ENCODE measurements at regions not wholly inside any gene's neighbourhood (a gene's known extent, or its start where the extent isn't known, plus 50 kb on each side); places are given as distances from the start of the nearest gene placed in this dataset.
"Not testable (repeated sequence)": the region's sequence is repeated elsewhere in the genome, so short reads cannot be mapped to it uniquely, and the experiment has no call there.

DNA sequence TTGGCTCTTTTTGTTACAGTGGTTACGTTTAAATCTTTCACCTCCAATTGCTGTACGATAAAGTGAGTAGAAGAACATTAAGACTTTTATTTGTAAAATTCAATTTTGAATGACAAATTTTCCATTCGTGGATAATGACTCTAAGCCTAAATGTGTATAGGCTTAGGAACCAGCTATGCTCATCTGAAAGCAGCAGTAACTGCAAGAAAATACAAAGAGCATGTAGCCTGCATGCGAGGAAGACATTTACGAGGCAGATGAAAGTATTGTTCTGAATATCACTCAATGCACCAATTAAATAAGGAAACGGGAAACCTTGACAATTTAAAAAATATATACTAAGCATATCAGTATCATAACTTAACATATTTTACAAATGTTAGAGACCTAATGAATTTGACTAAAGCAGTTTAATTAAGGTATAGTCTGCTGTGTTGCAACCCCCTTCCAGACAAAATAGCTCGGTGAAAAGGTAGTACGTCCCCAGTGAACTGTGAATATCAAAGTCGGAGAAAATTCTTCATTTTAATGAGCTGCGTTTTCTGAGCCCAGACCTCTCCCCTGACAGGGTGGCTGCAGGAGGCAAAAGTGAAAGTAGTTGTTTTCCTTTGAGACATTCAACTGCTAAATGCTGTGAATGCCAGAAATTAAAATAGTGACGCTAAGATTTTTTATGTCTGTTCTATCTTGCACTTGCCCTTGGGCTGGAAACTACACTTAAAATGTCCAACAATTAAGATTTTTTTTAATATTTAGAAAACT lies 1236.5 kb upstream of the TENM3 start:
- H3K4me3 ChIP-seq (ENCODE audit: low read length) = no peak overlapping the region
- H3K9me3 ChIP-seq (ENCODE audit: low read depth, low read length) = no peaks in the 10 kb centered on the region

DNA sequence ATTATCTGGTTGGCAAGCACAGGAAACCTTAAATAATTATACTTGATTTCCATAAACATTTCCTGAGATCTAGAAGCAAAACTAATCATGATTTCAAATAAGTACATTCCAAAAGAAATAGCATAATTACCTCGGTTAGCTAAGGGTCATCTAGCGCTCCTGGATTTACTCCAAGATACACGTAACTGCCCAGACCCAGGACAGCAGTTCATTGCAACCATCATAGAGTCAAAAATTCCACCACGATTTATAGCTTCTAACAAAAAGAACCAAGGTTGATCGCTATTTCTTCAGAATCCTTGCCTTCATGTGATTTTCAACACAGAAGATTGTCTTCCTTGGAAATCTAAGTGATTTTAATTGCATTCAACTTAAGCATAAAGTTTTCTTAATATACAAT lies 1235.5 kb upstream of the TENM3 start:
- Histone ChIP-seq H3K9me3 (ENCODE audit: low read depth, low read length) (no peaks in the 10 kb centered on the region), H3K27me3 (ENCODE audit: insufficient read depth, low read length) (no peaks in the 10 kb centered on the region), H3K4me1 (ENCODE audit: insufficient read depth, low read length) (no peaks in the 10 kb centered on the region), H3K4me3 (ENCODE audit: low read length) (no peak overlapping the region)

More for the DNA sequence above, 1236.5 kb upstream of the TENM3 start:
- Histone ChIP-seq H3K4me1 (ENCODE audit: insufficient read depth, low read length) (no peaks in the 10 kb centered on the region), H3K27me3 (ENCODE audit: insufficient read depth, low read length) (no peaks in the 10 kb centered on the region)

DNA sequence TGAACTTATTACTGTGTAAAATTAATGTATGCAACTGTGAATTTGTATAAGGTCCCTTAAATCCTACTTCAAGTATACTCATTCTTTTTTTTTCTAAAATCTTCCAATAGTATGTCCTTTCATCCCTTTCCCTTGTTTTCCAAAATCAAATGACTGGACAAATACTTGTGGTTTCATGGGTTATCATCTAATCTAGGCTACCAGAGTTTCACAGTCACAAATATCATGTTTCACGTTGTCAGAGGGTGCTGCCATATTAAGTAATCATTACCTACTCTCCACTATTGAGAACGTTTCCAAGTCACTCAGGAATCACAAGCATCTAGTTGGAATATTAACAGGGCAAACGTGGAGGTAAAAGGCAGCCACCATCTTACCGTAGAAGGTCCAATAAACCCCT lies 1235.0 kb upstream of the TENM3 start:
- no peaks in the 10 kb centered on the region for H3K27me3 ChIP-seq (ENCODE audit: insufficient read depth, low read length)
- no peak overlapping the region for H3K4me3 ChIP-seq (ENCODE audit: low read length)
- H3K4me1 ChIP-seq (ENCODE audit: insufficient read depth, low read length) = no peaks in the 10 kb centered on the region
- no peaks in the 10 kb centered on the region for H3K9me3 ChIP-seq (ENCODE audit: low read depth, low read length)

DNA sequence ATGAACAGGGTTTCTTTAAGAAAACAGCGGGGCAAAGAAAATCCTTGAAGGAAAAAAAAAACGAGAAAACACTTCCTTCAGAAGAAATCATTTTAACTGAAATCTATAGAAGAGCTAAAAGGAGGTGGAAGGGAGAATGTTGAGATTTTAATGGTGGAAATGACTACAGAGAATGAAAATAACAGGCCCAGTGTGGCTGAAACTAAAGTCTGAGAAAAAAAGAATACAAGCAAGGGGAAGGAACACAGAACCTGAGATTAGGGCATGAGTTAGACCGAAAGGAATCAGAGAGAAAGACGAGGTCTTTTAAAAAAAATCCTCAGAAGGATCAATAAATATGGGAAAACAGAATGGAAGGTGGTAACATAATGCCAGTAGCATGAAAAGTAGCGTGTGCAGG lies 1230.0 kb upstream of the TENM3 start:
- Histone ChIP-seq H3K9me3 (ENCODE audit: low read depth, low read length) (no peaks in the 10 kb centered on the region), H3K4me3 (ENCODE audit: low read length) (no peak overlapping the region), H3K27me3 (ENCODE audit: insufficient read depth, low read length) (no peaks in the 10 kb centered on the region), H3K4me1 (ENCODE audit: insufficient read depth, low read length) (no peaks in the 10 kb centered on the region)

DNA sequence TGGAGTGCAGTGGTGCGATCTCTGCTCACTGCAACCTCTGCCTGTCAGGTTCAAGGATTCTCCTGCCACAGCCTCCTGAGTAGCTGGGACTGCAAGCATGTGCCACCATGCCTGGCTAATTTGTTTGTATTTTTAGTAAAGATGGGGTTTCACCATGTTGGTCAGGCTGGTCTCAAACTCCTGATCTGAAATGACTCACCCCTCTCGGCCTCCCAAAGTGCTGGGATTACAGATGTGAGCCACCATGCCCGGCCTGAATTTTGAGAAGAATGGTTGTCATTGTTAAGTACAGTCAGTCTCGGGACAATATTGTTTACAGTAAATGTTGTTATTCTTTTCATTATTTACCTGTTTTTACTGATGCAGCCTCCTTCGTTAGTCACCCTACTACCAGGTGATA lies 1226.2 kb upstream of the TENM3 start:
- Histone ChIP-seq H3K27me3 (ENCODE audit: insufficient read depth, low read length) (no peaks in the 10 kb centered on the region), H3K4me1 (ENCODE audit: insufficient read depth, low read length) (no peaks in the 10 kb centered on the region), H3K4me3 (ENCODE audit: low read length) (no peak overlapping the region), H3K9me3 (ENCODE audit: low read depth, low read length) (no peaks in the 10 kb centered on the region)

DNA sequence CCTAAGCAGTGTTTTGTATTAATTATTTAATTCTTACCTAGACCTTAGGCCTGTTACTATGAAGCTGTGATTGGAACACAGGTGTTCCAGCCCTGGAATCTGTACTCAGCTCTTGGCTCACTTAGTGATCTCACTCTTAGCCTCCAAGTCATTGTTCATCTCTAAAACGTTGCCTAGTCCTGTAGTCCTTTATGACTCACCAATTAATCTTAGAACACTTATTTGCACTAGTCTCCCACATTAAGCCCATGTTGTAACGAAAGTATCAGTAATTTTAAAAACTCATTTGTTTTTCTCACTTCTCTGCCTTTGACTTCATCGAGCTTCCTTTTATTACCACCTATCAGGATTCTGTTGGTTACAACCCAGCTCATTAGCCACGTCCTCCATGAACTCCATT lies 1224.7 kb upstream of the TENM3 start:
- no peak overlapping the region for H3K4me3 ChIP-seq (ENCODE audit: low read length)
- no peaks in the 10 kb centered on the region for H3K4me1 ChIP-seq (ENCODE audit: insufficient read depth, low read length)
- no peaks in the 10 kb centered on the region for H3K9me3 ChIP-seq (ENCODE audit: low read depth, low read length)
- no peaks in the 10 kb centered on the region for H3K27me3 ChIP-seq (ENCODE audit: insufficient read depth, low read length)

DNA sequence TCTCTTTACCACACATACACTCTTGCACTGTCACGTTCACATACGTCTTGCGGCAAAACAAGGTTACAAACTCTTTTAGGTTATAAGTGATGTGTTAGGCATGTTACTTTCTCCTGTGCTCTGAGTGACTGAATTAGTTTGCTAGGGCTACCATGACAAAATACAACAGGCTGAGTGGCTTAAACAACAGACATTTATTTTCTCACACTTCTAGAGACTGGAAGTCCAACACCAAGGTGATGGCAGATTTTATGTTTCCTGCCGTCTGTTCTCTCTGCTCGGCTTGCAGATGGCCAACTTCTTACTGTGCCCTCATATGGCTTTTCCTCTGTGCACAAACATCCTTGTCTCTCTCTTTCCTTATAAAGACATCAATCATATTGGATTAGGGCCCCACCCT lies 1224.3 kb upstream of the TENM3 start:
- no peak overlapping the region for H3K4me3 ChIP-seq (ENCODE audit: low read length)
- H3K9me3 ChIP-seq (ENCODE audit: low read depth, low read length) = no peaks in the 10 kb centered on the region
- no peaks in the 10 kb centered on the region for H3K4me1 ChIP-seq (ENCODE audit: insufficient read depth, low read length)
- no peaks in the 10 kb centered on the region for H3K27me3 ChIP-seq (ENCODE audit: insufficient read depth, low read length)

DNA sequence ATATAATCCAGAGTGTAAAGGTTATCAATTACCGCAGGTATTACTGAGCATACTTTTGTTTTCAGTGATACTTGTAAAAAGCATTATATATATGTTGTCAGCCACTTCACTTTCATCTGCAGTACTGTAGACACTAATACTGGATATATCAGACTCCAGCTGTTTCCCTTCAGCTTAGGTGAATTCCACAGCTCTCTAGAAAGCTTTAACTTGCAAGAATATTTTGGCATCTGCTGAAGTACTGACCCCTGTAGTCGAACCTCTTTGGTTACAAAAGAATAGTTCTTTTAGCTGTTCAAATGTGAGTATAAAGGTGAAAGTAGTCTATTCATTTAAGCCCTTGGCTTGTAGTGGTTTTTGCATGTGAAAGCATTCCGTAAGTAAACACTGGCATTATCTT lies 1222.7 kb upstream of the TENM3 start:
- H3K4me3 ChIP-seq (ENCODE audit: low read length) = no peak overlapping the region
- H3K9me3 ChIP-seq (ENCODE audit: low read depth, low read length) = no peaks in the 10 kb centered on the region
- H3K4me1 ChIP-seq (ENCODE audit: insufficient read depth, low read length) = no peaks in the 10 kb centered on the region
- no peaks in the 10 kb centered on the region for H3K27me3 ChIP-seq (ENCODE audit: insufficient read depth, low read length)

DNA sequence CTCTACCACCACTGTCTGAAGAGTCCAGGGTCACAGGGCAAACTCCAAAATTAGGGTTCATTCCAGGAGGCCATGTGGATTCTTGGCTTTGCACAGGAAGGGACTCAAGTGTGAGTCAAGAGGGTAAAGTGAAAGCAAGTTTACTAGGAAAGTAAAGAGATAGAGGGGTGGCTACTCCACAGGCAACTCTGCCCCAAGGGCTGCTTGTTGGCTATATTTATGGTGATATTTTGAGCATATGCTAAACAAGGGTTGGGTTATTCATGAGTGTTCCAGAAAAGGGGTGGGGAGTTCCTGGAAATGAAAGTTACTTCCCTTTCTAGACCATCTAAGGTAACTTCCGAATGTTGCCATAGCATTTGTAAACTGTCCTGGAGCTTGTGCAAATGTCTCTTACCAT lies 1222.0 kb upstream of the TENM3 start:
- no peaks in the 10 kb centered on the region for H3K4me1 ChIP-seq (ENCODE audit: insufficient read depth, low read length)
- no peaks in the 10 kb centered on the region for H3K27me3 ChIP-seq (ENCODE audit: insufficient read depth, low read length)
- no peak overlapping the region for H3K4me3 ChIP-seq (ENCODE audit: low read length)
- H3K9me3 ChIP-seq (ENCODE audit: low read depth, low read length) = no peaks in the 10 kb centered on the region

DNA sequence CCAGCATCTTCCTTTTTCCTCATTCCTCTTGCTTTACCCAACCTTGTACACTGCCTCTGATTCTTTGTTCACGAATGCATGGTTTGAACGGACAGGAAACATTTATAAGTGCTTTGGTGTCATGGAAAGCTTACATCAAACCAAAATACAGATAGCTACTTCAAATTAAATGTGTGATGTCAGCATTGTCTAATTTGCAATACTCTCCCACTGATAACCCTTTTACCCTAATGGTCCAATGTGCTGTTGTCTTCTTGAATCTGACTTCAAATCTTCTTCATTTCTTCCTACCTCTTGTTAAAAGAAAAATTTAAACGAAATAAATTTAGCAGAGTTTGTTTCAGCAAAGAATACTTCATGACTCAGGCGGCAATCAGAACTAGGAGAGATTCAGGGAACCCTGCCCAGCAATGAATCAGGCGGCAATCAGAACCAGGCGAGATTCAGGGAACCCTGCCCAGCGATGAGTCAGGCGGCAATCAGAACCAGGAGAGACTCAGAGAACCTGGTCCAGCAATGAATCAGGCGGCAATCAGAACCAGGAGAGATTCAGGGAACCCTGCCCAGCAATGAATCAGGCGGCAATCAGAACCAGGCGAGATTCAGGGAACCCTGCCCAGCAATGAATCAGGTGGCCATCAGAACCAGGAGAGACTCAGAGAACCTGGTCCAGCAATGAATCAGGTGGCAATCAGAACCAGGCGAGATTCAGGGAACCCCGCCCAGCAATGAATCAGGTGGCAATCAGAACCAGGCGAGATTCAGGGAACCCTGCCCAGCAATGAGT lies 1212.9 kb upstream of the TENM3 start:
- not testable (repeated sequence) for H3K4me1 ChIP-seq (ENCODE audit: insufficient read depth, low read length)

DNA sequence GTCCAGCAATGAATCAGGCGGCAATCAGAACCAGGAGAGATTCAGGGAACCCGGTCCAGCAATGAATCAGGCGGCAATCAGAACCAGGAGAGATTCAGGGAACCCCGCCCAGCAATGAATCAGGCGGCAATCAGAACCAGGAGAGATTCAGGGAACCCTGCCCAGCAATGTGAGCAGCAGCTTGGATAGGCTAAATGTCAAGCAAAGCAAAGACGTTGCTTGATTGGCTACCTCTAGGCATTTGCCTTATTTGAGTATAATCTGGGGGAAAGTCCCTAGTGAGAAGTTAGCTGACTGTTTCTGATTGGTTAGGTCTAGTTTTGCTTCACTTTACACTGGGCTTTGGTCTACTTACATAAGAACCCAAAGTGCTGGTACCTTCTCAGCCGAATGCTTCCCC lies 1212.2 kb upstream of the TENM3 start:
- Histone ChIP-seq H3K4me1 (ENCODE audit: insufficient read depth, low read length) (no peaks in the 10 kb centered on the region), H3K27me3 (ENCODE audit: insufficient read depth, low read length) (no peaks in the 10 kb centered on the region), H3K4me3 (ENCODE audit: low read length) (no peak overlapping the region), H3K9me3 (ENCODE audit: low read depth, low read length) (no peaks in the 10 kb centered on the region)

More for the DNA sequence above, 1212.9 kb upstream of the TENM3 start:
- not testable (repeated sequence) for H3K9me3 ChIP-seq (ENCODE audit: low read depth, low read length); H3K27me3 ChIP-seq (ENCODE audit: insufficient read depth, low read length); H3K4me3 ChIP-seq (ENCODE audit: low read length)

DNA sequence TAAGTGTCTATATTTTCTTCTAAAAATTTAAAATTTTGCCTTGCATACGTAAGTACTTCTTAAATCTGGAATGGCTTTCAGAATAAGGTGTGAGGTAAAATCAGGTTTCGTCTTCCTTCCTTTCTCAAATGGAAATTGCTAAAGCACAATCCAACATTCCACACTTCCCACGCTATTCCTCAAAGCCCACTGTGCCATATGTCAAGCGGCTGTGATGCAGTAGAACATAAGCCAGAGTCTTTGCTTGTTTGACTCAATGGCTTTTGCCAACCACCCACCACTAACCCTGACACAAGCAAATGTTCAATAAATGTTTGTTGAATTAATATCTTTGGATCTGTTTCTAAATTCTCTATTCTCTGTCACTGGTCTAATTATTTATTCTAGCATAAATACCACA lies 1199.7 kb upstream of the TENM3 start:
- Histone ChIP-seq H3K27me3 (ENCODE audit: insufficient read depth, low read length) (no peaks in the 10 kb centered on the region), H3K9me3 (ENCODE audit: low read depth, low read length) (no peaks in the 10 kb centered on the region), H3K4me1 (ENCODE audit: insufficient read depth, low read length) (no peaks in the 10 kb centered on the region), H3K4me3 (ENCODE audit: low read length) (no peak overlapping the region)

DNA sequence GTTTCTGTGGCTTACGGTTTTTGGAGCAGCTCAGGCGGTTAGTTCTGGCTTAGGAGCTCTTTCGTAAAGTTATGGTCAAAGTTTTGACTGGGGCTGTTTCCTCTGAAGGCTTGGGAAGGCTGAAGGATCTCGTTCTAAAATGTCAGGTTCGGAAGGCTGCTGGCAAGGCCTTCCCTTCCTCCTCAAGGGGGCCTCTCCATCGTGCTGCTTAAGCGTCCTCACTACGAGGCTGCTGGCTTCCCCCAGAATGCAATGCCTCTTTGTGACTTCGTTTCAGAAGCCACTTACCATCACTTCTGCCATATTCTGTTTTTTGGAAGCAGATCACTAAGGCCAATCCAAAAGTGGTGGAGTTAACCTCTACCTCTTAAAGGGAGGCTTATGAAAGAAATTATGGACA lies 1196.4 kb upstream of the TENM3 start:
- no peaks in the 10 kb centered on the region for H3K4me1 ChIP-seq (ENCODE audit: insufficient read depth, low read length)

DNA sequence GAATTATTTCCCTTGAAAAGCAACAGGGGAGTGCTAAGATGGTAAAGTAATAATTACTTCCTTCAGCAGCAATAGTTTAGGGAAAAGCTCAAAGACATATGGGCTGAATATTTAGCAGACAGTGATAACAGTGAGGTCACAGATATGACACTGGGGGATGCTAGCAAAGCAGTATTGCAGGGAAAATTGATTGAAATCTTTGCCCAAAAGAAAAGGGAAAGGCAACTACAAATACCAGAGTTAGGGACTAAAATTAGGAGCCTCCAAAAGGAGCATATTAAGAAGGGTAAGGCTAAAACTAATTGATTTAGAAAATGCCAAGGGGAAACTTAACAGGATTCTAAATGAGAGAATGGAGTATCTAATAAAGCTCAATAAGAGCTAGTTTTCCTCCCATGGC lies 1191.3 kb upstream of the TENM3 start:
- Histone ChIP-seq H3K4me3 (ENCODE audit: low read length) (no peak overlapping the region), H3K27me3 (ENCODE audit: insufficient read depth, low read length) (no peaks in the 10 kb centered on the region), H3K9me3 (ENCODE audit: low read depth, low read length) (no peaks in the 10 kb centered on the region), H3K4me1 (ENCODE audit: insufficient read depth, low read length) (no peaks in the 10 kb centered on the region)

More for the DNA sequence above, 1196.4 kb upstream of the TENM3 start:
- Histone ChIP-seq H3K27me3 (ENCODE audit: insufficient read depth, low read length) (no peaks in the 10 kb centered on the region), H3K4me3 (ENCODE audit: low read length) (no peak overlapping the region), H3K9me3 (ENCODE audit: low read depth, low read length) (no peaks in the 10 kb centered on the region)

DNA sequence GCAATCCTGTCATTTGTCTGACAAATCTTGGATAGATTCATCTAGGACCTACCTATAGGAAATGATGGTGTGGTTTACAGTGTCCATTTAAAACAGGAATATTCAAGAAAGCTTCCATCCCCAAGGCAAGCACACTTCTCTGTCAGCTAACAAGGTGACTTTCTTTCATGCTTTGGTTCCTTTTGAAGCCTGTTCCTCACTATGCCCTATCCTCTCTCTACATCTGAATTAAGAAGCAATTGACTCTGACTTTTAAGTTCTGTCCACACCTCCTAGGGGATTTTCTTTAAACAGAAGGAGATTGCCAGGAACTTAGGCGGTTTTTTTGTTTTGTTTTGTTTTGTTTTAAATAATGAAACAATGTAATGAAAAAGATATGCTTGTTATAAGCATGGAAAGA lies 1181.4 kb upstream of the TENM3 start:
- Histone ChIP-seq H3K4me3 (ENCODE audit: low read length) (no peak overlapping the region), H3K4me1 (ENCODE audit: insufficient read depth, low read length) (no peaks in the 10 kb centered on the region), H3K27me3 (ENCODE audit: insufficient read depth, low read length) (no peaks in the 10 kb centered on the region), H3K9me3 (ENCODE audit: low read depth, low read length) (no peaks in the 10 kb centered on the region)

DNA sequence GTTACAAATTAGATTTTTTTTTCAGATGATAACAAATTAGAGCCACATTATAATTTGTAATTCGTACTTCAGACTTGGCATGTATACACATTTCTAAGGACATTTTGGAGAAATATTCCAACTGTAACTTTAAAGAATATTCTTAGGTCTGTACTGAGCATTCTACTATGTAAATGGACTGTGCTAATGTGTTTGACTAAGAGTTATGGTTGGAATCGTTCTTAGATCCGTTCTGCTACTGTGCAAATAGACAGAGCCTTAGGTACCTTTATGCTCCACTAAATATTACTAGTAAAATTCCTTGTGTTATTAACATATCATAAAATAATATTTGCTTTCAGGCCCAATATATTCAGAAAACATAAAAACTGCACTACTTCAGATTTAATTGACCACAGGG lies 1180.0 kb upstream of the TENM3 start:
- Histone ChIP-seq H3K9me3 (ENCODE audit: low read depth, low read length) (no peaks in the 10 kb centered on the region), H3K4me1 (ENCODE audit: insufficient read depth, low read length) (no peaks in the 10 kb centered on the region), H3K4me3 (ENCODE audit: low read length) (no peak overlapping the region), H3K27me3 (ENCODE audit: insufficient read depth, low read length) (no peaks in the 10 kb centered on the region)
